Activated CD4-positive, alpha-beta T cell treated with anti-CD3 and anti-CD28 coated beads for 36 hours (primary cell): ENCODE measurements at regions not wholly inside any gene's neighbourhood (a gene's known extent, or its start where the extent isn't known, plus 50 kb on each side); places are given as distances from the start of the nearest gene placed in this dataset.

Experiments used
- ATAC-seq: fragments of 200-7000 bp; cut with Tn5 transposase; one replicate; pipeline ENCODE4 v1.10.0; 2021; ENCODE audit warnings: mild to moderate bottlenecking, moderate library complexity
- CTCF ChIA-PET: fragments of 350-600 bp; sonication (Branson Sonifier 250); formaldehyde crosslinking; loops from one replicate; lab custom pipeline; 2021; ENCODE audit warnings: antibody characterized with exemption; lab: Charles Lee
- POLR2A ChIA-PET: fragments of 350-600 bp; sonication (Branson Sonifier 250); formaldehyde crosslinking; loops from one replicate; lab custom pipeline; 2021; ENCODE audit warnings: antibody characterized with exemption, inconsistent platforms; lab: Charles Lee
- DNase-seq: peaks from one replicate; pipeline ENCODE4 v3.0.0-alpha.2; 2020
- H3K27ac Mint-ChIP-seq: one replicate; pipeline ENCODE4 v1.8.0; 2021; ENCODE audit warnings: mixed read lengths
- H3K27me3 Mint-ChIP-seq: one replicate; pipeline ENCODE4 v1.8.0; 2021; ENCODE audit warnings: mixed read lengths
- H3K36me3 Mint-ChIP-seq: one replicate; pipeline ENCODE4 v1.8.0; 2021; ENCODE audit warnings: low read depth, mixed read lengths
- H3K4me1 Mint-ChIP-seq: one replicate; pipeline ENCODE4 v1.8.0; 2021; ENCODE audit warnings: mixed read lengths
- H3K4me3 Mint-ChIP-seq: one replicate; pipeline ENCODE4 v1.8.0; 2021; ENCODE audit warnings: mild to moderate bottlenecking, moderate library complexity, mixed read lengths
- H3K9me3 Mint-ChIP-seq: one replicate; pipeline ENCODE4 v1.8.0; 2021; ENCODE audit warnings: low read depth, mixed read lengths
- intact Hi-C, 2 experiments: fragments of 100-400 bp; cut with DNase I in 1 of 2; cut with micrococcal nuclease in 1 of 2; formaldehyde crosslinking; loops; one replicate each; pipeline versions ENCODE4 v1.14.2 to v1.15.1; 2022 to 2024; cut with DNase I, micrococcal nuclease

DNA sequence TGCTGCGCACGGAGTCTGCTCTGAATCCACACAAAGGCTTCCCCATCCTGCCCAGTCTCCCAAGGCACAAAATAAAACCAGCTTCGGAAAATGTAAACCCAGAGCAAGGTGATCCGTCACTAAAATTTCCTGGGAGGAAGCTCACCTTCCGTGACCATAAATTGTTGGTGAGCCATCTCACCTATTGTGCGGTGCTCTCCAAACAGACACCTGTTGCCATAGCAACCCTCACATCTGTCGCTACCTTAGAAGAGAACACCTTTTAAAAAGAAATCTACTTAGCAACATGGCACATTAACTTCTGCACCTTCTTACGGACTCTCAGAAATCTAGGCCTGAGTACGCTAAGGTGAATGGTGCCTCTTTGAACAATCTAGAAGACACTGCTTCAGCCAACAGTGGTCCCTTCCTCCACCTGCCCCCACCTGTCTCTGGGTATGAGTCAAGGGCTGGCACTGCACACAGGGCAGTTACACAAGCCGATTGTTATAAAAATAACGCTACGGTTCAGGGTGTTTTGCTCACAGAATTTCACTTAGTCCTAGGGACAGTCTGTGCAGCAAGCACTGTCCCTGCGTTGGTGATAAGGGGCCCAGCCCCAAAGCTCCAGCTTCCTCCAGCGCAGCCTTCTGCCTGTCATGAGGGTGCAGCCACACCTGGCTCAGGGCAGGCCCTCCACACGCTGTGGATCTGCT, 114.9 kb upstream of the ID2 start:
- Mint-ChIP-seq H3K27me3 (no peaks in the 10 kb centered on the region), H3K27ac (no peak overlapping the region), H3K4me1 (no peaks in the 10 kb centered on the region), H3K36me3 (no peaks in the 10 kb centered on the region), H3K9me3 (peaks cover 8% of the 10 kb centered on the region), H3K4me3 (no peak overlapping the region)
- ATAC-seq, result no peak
- no peak for DNase-seq
- intact Hi-C loops, result no loop called here
- POLR2A ChIA-PET, result no interaction called here
- CTCF ChIA-PET, result no interaction called here

DNA sequence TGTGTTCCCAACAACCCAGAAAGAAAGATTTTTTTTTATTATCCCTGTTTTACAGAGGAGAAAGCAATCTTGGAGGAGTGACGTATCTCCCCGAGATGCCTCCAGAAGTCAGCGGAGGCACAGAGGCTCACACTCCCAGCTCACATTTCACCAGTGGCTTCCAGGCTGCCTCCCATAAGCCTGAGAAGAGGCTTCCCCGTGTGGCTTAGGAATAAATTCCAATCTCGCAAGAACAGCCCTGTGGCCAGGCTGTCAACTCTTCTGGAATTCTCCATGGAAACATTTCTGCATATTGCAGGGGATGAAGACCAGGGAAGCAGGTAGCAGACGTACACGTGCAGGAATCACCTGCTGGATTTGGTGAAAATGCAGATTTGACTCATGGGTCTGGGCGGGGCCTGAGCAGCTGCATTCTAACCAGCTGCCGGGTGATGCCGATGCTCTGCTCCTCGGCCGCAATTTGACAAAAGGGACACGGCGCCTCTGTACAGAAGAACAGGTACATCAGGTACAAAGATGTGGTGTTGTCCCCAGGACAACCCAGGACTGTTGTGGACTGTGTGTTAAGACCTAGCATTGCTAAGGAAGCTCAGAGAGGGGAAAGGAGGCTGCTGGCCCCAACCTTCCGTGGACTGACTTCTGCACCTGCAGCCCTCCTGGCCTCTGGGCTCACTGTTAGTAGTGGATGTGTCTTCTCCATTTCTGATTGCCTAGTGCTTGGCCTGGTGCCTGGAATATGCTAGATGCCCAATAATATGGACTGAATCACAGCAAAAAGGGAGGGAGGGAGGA, 114.2 kb upstream of the ID2 start:
- POLR2A ChIA-PET, result no interaction called here
- Mint-ChIP-seq H3K27ac (no peak overlapping the region), H3K27me3 (no peaks in the 10 kb centered on the region), H3K4me3 (no peak overlapping the region), H3K9me3 (peaks cover under 1% of the 10 kb centered on the region), H3K4me1 (no peaks in the 10 kb centered on the region), H3K36me3 (no peaks in the 10 kb centered on the region)
- intact Hi-C loops, result no loop called here
- no peak for DNase-seq
- CTCF ChIA-PET, result no interaction called here
- no peak for ATAC-seq

DNA sequence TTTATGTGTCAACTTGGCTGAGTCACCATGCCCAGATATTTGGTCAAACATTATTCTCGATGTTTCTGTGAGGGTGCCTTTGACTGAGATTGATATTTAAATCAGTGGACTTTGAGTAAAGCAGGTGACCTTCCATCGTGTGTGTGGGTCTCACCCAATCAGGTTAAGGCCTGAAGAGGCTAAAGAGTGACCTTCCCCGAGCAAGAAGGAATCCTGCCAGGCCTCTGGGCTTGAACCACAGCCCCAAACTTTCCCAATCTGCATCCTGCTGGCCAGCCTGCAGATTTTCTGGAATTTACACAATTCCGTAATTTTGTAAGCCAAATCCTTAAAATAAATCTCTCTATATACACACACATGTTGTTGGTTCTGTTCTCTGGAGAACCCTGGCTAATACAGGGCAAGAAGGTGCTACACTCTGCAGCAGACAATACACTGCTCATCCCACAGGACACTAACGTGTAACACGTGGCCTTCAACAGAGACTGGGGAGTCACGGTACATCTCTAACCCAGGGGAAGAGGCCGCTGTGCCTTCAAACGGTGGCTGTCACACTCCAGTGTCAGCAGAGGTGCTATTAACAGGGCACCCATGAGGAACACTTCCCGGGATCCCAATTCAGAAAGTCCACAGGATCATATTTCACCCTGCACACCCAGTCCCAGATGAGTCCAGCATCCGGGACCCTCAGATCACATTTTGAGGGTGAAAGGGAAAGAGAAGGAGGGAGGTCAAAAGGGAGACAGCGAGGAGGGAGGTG, 113.1 kb upstream of the ID2 start:
- ChIA-PET CTCF (no interaction called here), POLR2A (no interaction called here)
- Mint-ChIP-seq H3K4me3 (no peak overlapping the region), H3K27me3 (no peaks in the 10 kb centered on the region), H3K27ac (no peak overlapping the region), H3K4me1 (no peaks in the 10 kb centered on the region), H3K9me3 (no peaks in the 10 kb centered on the region), H3K36me3 (no peaks in the 10 kb centered on the region)
- no peak for ATAC-seq
- intact Hi-C loops, result no loop called here
- no peak for DNase-seq

DNA sequence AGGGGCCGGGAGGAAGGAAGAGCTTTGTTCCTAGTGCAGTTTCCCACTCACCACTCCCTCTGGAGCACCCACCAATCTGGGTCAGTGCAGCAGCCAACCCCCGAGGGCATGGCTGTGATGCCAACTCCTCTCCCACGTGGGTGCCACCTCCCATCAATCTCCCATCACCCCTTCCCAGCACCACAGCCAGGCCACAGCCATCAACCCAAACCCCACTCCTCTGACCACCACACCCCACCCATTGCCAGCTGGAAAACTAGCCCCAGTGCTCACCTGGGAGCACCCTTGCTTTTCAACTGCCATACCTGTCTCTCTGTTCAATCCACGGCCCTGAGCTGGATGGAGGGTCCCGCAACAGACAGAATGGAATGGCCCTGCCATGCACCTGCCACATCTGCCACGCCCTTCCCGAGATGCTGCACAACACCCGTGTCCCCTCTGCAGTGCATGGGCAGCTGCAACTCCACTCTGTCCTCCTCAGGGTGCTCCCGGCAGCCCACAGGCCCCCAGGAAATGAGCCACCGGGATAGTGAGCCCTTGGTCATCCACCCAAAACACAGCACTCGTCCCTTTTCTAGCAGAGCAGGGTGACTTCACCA, 112.4 kb upstream of the ID2 start:
- ATAC-seq (no peak), DNase-seq (no peak)
- Mint-ChIP-seq H3K4me3 (no peak overlapping the region), H3K4me1 (peaks cover 5% of the 10 kb centered on the region), H3K36me3 (no peaks in the 10 kb centered on the region), H3K27ac (no peak overlapping the region), H3K27me3 (no peaks in the 10 kb centered on the region), H3K9me3 (no peaks in the 10 kb centered on the region)
- intact Hi-C loops, result no loop called here
- CTCF ChIA-PET, result no interaction called here
- POLR2A ChIA-PET, result no interaction called here

DNA sequence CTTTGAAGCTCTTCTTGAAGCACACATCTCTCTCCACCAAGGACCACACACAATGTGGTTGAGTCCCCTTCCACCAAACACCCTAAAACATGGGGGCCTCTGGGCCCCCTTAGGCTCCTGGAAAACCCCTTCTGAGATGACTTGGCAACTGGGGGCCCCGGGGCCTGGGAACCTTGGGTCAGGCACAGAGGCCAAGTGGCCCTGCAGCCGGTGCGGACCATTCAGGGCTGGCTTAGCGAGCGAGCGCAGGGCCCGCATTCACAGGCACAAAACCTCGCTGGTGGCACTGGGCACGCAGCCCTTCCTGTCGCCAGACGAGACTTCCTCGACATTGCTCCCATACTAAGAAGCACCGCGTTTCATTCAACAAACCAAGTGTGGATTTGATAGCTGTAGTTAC, 111.2 kb upstream of the ID2 start:
- intact Hi-C loops, result no loop called here
- CTCF ChIA-PET, result no interaction called here
- H3K27ac Mint-ChIP-seq, result no peak overlapping the region
- H3K4me1 Mint-ChIP-seq, result peaks cover 16% of the 10 kb centered on the region
- POLR2A ChIA-PET, result interaction anchor here (0.5 kb wide), 1 partner anchor 18 kb away, joined by 3 read pairs; no protein-coding TSS in a partner anchor
- no peaks in the 10 kb centered on the region for H3K27me3 Mint-ChIP-seq
- ATAC-seq (no peak), DNase-seq (no peak)
- H3K36me3 Mint-ChIP-seq, result no peaks in the 10 kb centered on the region
- H3K4me3 Mint-ChIP-seq, result no peak overlapping the region
- H3K9me3 Mint-ChIP-seq, result no peaks in the 10 kb centered on the region

DNA sequence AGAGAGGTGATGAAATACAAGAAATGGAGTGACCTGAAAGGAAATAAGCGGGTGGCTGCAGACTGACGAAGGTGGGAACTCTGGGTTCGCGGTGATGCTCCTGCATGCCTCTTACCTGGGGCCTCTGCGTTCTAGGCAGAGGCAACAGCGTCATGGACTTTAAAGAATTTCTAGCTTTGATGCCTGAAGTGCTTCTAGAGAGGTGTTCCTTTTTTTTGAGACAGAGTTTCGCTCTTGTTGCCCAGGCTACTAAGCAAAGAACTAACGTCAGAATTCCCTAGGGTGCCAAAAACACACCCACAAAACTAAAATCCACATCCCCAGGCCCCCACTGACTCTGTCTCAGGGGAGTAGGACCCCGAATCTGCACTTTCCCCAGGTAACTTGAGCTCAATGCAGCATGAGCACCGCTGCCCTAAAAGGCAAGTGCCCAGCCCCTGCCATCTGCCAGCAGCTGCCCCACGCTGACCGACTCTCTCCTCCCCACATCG, 110.5 kb upstream of the ID2 start:
- POLR2A ChIA-PET, result interaction anchor here (0.5 kb wide), 1 partner anchor 19 kb away, joined by 3 read pairs; no protein-coding TSS in a partner anchor
- no peak for ATAC-seq
- no peaks in the 10 kb centered on the region for H3K36me3 Mint-ChIP-seq
- peaks cover 4% of the 10 kb centered on the region for H3K27me3 Mint-ChIP-seq
- DNase-seq, result no peak
- peaks cover 23% of the 10 kb centered on the region for H3K4me1 Mint-ChIP-seq
- CTCF ChIA-PET, result interaction anchor here (0.7 kb wide), 1 partner anchor 8 kb away, joined by 4 read pairs; no protein-coding TSS in a partner anchor
- H3K9me3 Mint-ChIP-seq, result no peaks in the 10 kb centered on the region
- H3K27ac Mint-ChIP-seq, result no peak overlapping the region
- intact Hi-C loops, result no loop called here
- no peak overlapping the region for H3K4me3 Mint-ChIP-seq

DNA sequence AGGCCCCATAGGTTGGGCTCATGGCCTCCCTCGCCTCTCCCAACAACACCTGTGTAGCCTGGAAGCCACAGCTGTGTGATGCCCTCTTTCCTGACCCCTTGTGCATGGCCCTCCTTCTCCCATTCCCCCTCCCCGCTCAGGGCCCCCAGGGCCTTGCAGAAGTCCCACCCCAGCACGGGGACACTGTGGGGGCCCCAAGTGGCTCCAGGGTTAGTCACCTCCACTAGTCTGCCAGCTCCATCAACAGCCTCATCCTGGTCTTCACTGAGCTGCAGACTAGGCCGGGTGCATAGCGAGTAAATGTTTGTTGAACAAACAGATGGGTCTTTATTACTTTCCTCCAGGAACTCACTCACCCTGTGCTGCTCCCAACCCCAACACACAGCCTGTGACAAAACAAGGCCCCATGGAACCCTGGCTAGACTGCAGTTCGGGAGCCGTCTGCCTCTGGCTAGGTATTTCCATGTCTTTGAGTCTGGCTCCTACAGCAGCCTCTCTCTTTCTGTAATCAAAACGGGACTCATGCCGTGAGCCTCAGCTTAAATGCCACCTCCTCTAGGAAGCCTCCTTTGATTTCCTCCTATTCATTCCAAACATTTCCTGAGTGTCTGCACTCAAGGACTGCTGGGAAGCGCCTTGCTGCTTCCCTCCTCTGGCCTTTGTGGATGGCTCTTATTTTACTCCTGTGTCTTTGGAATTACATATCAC, 109.9 kb upstream of the ID2 start:
- POLR2A ChIA-PET, result no interaction called here
- peaks cover 4% of the 10 kb centered on the region for H3K27me3 Mint-ChIP-seq
- peaks cover 29% of the 10 kb centered on the region for H3K4me1 Mint-ChIP-seq
- no peaks in the 10 kb centered on the region for H3K9me3 Mint-ChIP-seq
- no peak for DNase-seq
- CTCF ChIA-PET, result interaction anchor here (0.7 kb wide), 1 partner anchor 8 kb away, joined by 4 read pairs; no protein-coding TSS in a partner anchor
- H3K36me3 Mint-ChIP-seq, result no peaks in the 10 kb centered on the region
- no peak for ATAC-seq
- intact Hi-C loops, result no loop called here
- no peak overlapping the region for H3K27ac Mint-ChIP-seq
- H3K4me3 Mint-ChIP-seq, result no peak overlapping the region

DNA sequence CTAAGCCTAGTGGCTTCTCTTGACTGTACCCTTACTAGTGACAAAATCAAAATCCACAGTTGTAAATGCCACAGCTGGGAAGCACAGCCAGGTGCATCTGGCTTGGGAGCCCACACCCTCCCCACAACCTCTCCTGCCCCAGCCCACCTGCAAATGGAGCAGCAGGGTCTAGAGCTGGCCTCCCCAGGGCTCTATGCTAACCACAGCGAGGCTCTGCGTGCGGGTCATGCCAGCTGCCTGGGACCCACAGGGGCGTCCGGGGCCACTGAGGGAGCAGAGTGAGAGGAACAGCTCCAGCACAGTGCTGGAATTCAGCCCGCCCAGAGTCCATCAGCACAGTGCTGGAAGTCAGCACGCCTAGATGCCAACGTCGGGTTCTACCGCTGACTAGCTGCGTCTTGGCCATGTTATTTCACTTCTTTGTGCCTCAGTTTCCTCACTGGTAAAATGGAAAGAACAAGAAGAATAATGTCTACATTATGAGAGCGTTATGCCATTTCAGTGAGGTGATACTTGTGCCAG, 109.1 kb upstream of the ID2 start:
- ChIA-PET CTCF (interaction anchor here (0.6 kb wide), 1 partner anchor 72 kb away, joined by 4 read pairs; no protein-coding TSS in a partner anchor), POLR2A (no interaction called here)
- H3K4me1 Mint-ChIP-seq, result peaks cover 37% of the 10 kb centered on the region
- H3K36me3 Mint-ChIP-seq, result no peaks in the 10 kb centered on the region
- intact Hi-C loops, result no loop called here
- H3K9me3 Mint-ChIP-seq, result no peaks in the 10 kb centered on the region
- peak overlapping the region; percentile 24 for H3K27ac Mint-ChIP-seq
- DNase-seq, result no peak
- peaks cover 4% of the 10 kb centered on the region for H3K27me3 Mint-ChIP-seq
- no peak for ATAC-seq
- no peak overlapping the region for H3K4me3 Mint-ChIP-seq

DNA sequence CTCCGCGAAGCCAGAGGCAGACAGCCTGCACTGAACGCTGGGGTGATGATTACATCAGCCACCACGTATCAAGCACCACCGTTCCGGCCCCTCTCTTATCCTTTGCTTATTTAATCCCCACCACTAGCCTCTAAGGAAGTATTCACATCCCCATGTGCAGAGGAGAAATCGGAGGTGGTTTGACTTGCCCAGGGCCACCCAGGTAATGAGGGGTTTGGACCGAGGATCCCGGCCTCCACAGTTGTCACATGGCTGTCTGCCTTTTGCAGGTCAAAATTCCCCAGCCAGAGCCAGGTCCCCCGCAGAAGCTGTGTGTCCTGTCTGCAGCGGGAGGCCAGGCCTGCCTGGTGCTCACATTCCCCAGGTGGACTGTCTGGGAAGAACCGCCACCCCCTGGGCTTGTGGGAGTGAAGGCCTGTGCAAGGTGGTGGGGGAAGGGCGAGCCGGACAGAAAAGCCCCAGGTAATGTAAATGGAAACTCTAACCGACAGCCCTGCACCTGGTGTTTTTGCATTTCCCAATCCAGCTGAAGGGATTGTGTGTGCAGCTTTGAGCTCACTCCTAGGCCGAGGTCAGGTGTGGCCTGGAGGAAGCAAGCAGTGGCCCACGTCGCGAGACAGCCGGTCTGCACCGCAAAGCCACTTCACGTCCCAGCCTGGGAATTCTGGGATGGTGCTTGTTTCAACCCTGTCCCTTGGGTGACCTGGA, 108.5 kb upstream of the ID2 start:
- Mint-ChIP-seq H3K4me3 (no peak overlapping the region), H3K27ac (peak overlapping the region; percentile 24), H3K27me3 (peaks cover 4% of the 10 kb centered on the region), H3K4me1 (peaks cover 37% of the 10 kb centered on the region), H3K9me3 (no peaks in the 10 kb centered on the region), H3K36me3 (no peaks in the 10 kb centered on the region)
- POLR2A ChIA-PET, result no interaction called here
- intact Hi-C loops, result no loop called here
- CTCF ChIA-PET, result interaction anchor here (0.6 kb wide), 1 partner anchor 72 kb away, joined by 4 read pairs; no protein-coding TSS in a partner anchor
- no peak for DNase-seq
- ATAC-seq, result no peak

DNA sequence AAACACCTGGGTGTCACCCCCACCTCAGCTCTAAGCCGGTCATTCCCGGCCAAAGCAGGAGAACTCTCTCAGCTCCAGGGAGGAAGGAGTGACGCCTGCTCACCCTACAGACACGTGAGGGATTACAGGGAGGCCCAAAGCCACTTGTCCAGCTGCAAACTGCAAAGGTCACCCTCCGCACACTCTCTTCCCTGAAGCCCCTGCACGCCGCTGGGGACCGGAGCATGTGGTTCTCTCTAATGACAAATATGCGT, 108.0 kb upstream of the ID2 start:
- no peak for DNase-seq
- Mint-ChIP-seq H3K27ac (no peak overlapping the region), H3K36me3 (no peaks in the 10 kb centered on the region), H3K9me3 (no peaks in the 10 kb centered on the region), H3K4me1 (peaks cover 38% of the 10 kb centered on the region), H3K27me3 (peaks cover 4% of the 10 kb centered on the region), H3K4me3 (no peak overlapping the region)
- POLR2A ChIA-PET, result no interaction called here
- ATAC-seq, result no peak
- CTCF ChIA-PET, result interaction anchor here (0.9 kb wide), 1 partner anchor 98 kb away, joined by 3 read pairs; no protein-coding TSS in a partner anchor
- intact Hi-C loops, result loop anchor here in 1 of 2 experiments (2.0 kb wide), 1 partner anchor 29 kb away; no protein-coding TSS in a partner anchor
